ENCODE measurements at regions not wholly inside any gene's neighbourhood (a gene's known extent, or its start where the extent isn't known, plus 50 kb on each side); places are given as distances from the start of the nearest gene placed in this dataset.

GRCh38 chr13:54975676-54976075, 1947.1 kb downstream of the OLFM4 start:
- TF ChIP-seq CTCF (IDR thresholded peaks at IDR 0.05), result no peak
- no peak for TF ChIP-seq POLR2A (IDR thresholded peaks at IDR 0.05)

Data from heart left ventricle (tissue), 13 donors.